ENCODE measurements at regions not wholly inside any gene's neighbourhood (a gene's known extent, or its start where the extent isn't known, plus 50 kb on each side); places are given as distances from the start of the nearest gene placed in this dataset.
A peak's percentile ranks its signal among the peaks of the same experiment; 100 is the strongest.

- intact Hi-C loops (cut with micrococcal nuclease): loop anchor here (1.0 to 5.0 kb wide), 2 partner anchors 121 to 220 kb away; no protein-coding TSS in a partner anchor
- Histone ChIP-seq H2AFZ (ENCODE audit: low read depth, low read length, poor library complexity, severe bottlenecking) (peak overlapping the region; percentile 95), H3K4me1 (ENCODE audit: control insufficient read depth in 1 of 2, insufficient read depth in 2 of 2, low read length in 2 of 2) (peaks cover 27 to 45% of the 10 kb centered on the region in 2 experiments), H3K4me3 (replicated peaks in 1 of 2; ENCODE audit: low read depth in 1 of 2, low read length in 2 of 2) (no peak overlapping the region), H3K79me2 (ENCODE audit: insufficient read depth, low read length) (no peaks in the 10 kb centered on the region), H3K36me3 (ENCODE audit: control insufficient read depth in 1 of 2, insufficient read depth in 2 of 2, low read length in 2 of 2) (no peaks in the 10 kb centered on the region), H3K4me2 (ENCODE audit: low read length) (0 out of 2 replicates have a peak overlapping the region, but pooled peaks have one; percentile 17), H3K9me2 (ENCODE audit: insufficient read depth) (no peaks in the 10 kb centered on the region), H3K9me3 (ENCODE audit: control insufficient read depth in 1 of 2, insufficient read depth in 1 of 2, low read depth in 1 of 2, low read length in 2 of 2) (no peaks in the 10 kb centered on the region), H3K27me3 (ENCODE audit: insufficient read depth, low read length) (no peaks in the 10 kb centered on the region), H3K27ac (ENCODE audit: low read depth, low read length) (0 out of 2 replicates have a peak overlapping the region, but pooled peaks have one; percentile 1), H3K9ac (ENCODE audit: low read length) (no peak overlapping the region), H4K20me1 (ENCODE audit: insufficient read depth) (no peaks in the 10 kb centered on the region)
- BruUV-seq (replicated peaks): no TSS peak
- ChIA-PET CTCF (interaction anchor here (0.6 to 4.4 kb wide), 18 partner anchors 8 to 232 kb away, joined by 3 to 67 read pairs (median 4); partner anchors contain the start of gene CHD2), POLR2A (interaction anchor here (0.7 to 2.7 kb wide), 8 partner anchors 11 to 124 kb away, joined by 3 to 6 read pairs (median 6); partner anchors contain the start of gene CHD2), RAD21 (ENCODE audit: low non-redundant PET in 1 of 2, low total read pairs in 2 of 2, uncharacterized antibody in 2 of 2, unreplicated experiment in 2 of 2) (interaction anchor here (0.6 to 1.0 kb wide), 8 partner anchors 86 to 233 kb away, joined by 3 to 5 read pairs (median 4); no protein-coding TSS in a partner anchor)
- ATAC-seq: peak; percentile 54
- peak in 2 of 3 experiments; percentile 59 to 81; a peak in 4 of 6 replicates for TF ChIP-seq CTCF (IDR thresholded peaks at IDR 0.05 in 2 of 3, conservative IDR thresholded peaks at IDR 0.05 in 1 of 3; ENCODE audit: borderline replicate concordance in 1 of 3, insufficient read depth in 1 of 3, low read depth in 2 of 3, low read length in 2 of 3)
- no peak for TF ChIP-seq SIN3A (IDR thresholded peaks at IDR 0.05; ENCODE audit: low read depth)
- peak; percentile 73 for DNase-seq (ENCODE audit: low read depth, low spot score)
Measured at GRCh38 chr15:92797168-92798052, 102.7 kb upstream of the CHD2 start.

- Histone ChIP-seq H3K27me3 (ENCODE audit: insufficient read depth, low read length) (no peaks in the 10 kb centered on the region), H3K36me3 (ENCODE audit: control insufficient read depth in 1 of 2, insufficient read depth in 2 of 2, low read length in 2 of 2) (no peaks in the 10 kb centered on the region), H4K20me1 (ENCODE audit: insufficient read depth) (no peaks in the 10 kb centered on the region), H3K27ac (ENCODE audit: low read depth, low read length) (peak overlapping the region; percentile 99), H3K9ac (ENCODE audit: low read length) (0 out of 2 replicates have a peak overlapping the region, but pooled peaks have one; percentile 64), H3K4me3 (replicated peaks in 1 of 2; ENCODE audit: low read depth in 1 of 2, low read length in 2 of 2) (no peak overlapping the region), H3K79me2 (ENCODE audit: insufficient read depth, low read length) (no peaks in the 10 kb centered on the region), H3K4me1 (ENCODE audit: control insufficient read depth in 1 of 2, insufficient read depth in 2 of 2, low read length in 2 of 2) (peaks cover 51 to 72% of the 10 kb centered on the region in 2 experiments), H3K4me2 (ENCODE audit: low read length) (peak overlapping the region; percentile 82; the same call in 1 of the 2 replicates), H3K9me2 (ENCODE audit: insufficient read depth) (no peaks in the 10 kb centered on the region), H2AFZ (ENCODE audit: low read depth, low read length, poor library complexity, severe bottlenecking) (no peak overlapping the region), H3K9me3 (ENCODE audit: control insufficient read depth in 1 of 2, insufficient read depth in 1 of 2, low read depth in 1 of 2, low read length in 2 of 2) (no peaks in the 10 kb centered on the region)
- ChIA-PET RAD21 (ENCODE audit: low non-redundant PET in 1 of 2, low total read pairs in 2 of 2, uncharacterized antibody in 2 of 2, unreplicated experiment in 2 of 2) (no interaction called here), POLR2A (interaction anchor here (2.1 kb wide), 1 partner anchor 32 kb away, joined by 12 read pairs; no protein-coding TSS in a partner anchor), CTCF (no interaction called here)
- BruUV-seq (replicated peaks): no TSS peak
- intact Hi-C loops (cut with micrococcal nuclease): no loop called here
- ATAC-seq (no peak), DNase-seq (ENCODE audit: low read depth, low spot score) (no peak)
- no peak for TF ChIP-seq YY1 (IDR thresholded peaks at IDR 0.05; ENCODE audit: extremely low read depth, insufficient replicate concordance, low read depth, low read length)
- no peak for TF ChIP-seq EZH2 (IDR thresholded peaks at IDR 0.05)
- TF ChIP-seq ZBTB33 (IDR thresholded peaks at IDR 0.05; ENCODE audit: extremely low read depth, insufficient replicate concordance, low read length): no peak
- TF ChIP-seq TCF7L2 (IDR thresholded peaks at IDR 0.05; ENCODE audit: borderline replicate concordance, extremely low read depth, insufficient read depth, insufficient read length): no peak
- no peak for TF ChIP-seq ZFX (IDR thresholded peaks at IDR 0.05)
- no peak for TF ChIP-seq CTCF (IDR thresholded peaks at IDR 0.05 in 2 of 3, conservative IDR thresholded peaks at IDR 0.05 in 1 of 3; ENCODE audit: borderline replicate concordance in 1 of 3, insufficient read depth in 1 of 3, low read depth in 2 of 3, low read length in 2 of 3)
Measured at GRCh38 chr15:92800013-92800412, 100.1 kb upstream of the CHD2 start.

Measured in HCT116 (cell line).